ENCODE measurements at regions not wholly inside any gene's neighbourhood (a gene's known extent, or its start where the extent isn't known, plus 50 kb on each side); places are given as distances from the start of the nearest gene placed in this dataset.

DNA sequence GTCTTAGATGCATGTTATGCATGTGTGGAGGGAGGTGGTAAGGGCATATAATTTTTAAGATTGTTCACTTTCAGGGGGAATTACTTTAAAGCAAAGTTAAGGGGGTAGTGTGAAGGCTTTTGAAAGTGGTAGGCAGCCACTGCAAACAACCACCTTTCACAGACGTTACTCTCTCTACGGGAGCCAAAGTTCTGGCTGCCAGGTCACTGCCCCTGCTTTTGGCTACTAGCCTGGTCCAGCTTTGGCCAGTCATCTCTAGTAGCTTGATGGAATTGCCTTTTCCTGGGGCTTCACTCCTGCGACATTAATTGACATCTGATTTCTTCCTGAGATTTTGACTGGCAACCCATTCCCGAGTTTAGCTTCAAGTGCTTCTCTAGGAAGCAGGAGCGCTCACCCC, 397.5 kb downstream of the CDH11 start:
- BruUV-seq (replicated peaks): no TSS peak
- H3K27me3 ChIP-seq (replicated peaks; ENCODE audit: control insufficient read depth, insufficient read depth, low read length): no peaks in the 10 kb centered on the region
- intact Hi-C loops (cut with micrococcal nuclease; ENCODE audit: unreplicated experiment): no loop called here
- Mint-ChIP-seq H3K36me3 (ENCODE audit: insufficient read depth, unreplicated experiment) (no peaks in the 10 kb centered on the region), H3K4me1 (ENCODE audit: low read depth, unreplicated experiment) (no peaks in the 10 kb centered on the region), H3K27me3 (ENCODE audit: insufficient read depth, unreplicated experiment) (no peaks in the 10 kb centered on the region), H3K4me3 (ENCODE audit: unreplicated experiment) (no peak overlapping the region), H3K27ac (ENCODE audit: unreplicated experiment) (no peak overlapping the region), H3K9me3 (ENCODE audit: unreplicated experiment) (no peaks in the 10 kb centered on the region)
- no peaks in the 10 kb centered on the region for H3K4me1 ChIP-seq
- ChIA-PET POLR2A (no interaction called here), CTCF (no interaction called here)
- no peaks in the 10 kb centered on the region for H3K36me3 ChIP-seq (ENCODE audit: control insufficient read depth, insufficient read depth, low read length)
- H3K4me3 ChIP-seq (ENCODE audit: low read depth, low read length): no peak overlapping the region
- TF ChIP-seq, protein P1, sequence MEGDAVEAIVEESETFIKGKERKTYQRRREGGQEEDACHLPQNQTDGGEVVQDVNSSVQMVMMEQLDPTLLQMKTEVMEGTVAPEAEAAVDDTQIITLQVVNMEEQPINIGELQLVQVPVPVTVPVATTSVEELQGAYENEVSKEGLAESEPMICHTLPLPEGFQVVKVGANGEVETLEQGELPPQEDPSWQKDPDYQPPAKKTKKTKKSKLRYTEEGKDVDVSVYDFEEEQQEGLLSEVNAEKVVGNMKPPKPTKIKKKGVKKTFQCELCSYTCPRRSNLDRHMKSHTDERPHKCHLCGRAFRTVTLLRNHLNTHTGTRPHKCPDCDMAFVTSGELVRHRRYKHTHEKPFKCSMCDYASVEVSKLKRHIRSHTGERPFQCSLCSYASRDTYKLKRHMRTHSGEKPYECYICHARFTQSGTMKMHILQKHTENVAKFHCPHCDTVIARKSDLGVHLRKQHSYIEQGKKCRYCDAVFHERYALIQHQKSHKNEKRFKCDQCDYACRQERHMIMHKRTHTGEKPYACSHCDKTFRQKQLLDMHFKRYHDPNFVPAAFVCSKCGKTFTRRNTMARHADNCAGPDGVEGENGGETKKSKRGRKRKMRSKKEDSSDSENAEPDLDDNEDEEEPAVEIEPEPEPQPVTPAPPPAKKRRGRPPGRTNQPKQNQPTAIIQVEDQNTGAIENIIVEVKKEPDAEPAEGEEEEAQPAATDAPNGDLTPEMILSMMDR (IDR thresholded peaks at IDR 0.05; ENCODE audit: insufficient read depth in 1 of 2, low read depth in 1 of 2, low read length in 1 of 2, severe bottlenecking in 1 of 2, unreplicated experiment in 1 of 2): no peak
- DNase-seq: no peak
- H3K9me3 ChIP-seq: no peaks in the 10 kb centered on the region

- no peaks in the 10 kb centered on the region for H3K9me3 ChIP-seq
Observed at GRCh38 chr16:64718486-64718885, 403.4 kb downstream of the CDH11 start.

DNA sequence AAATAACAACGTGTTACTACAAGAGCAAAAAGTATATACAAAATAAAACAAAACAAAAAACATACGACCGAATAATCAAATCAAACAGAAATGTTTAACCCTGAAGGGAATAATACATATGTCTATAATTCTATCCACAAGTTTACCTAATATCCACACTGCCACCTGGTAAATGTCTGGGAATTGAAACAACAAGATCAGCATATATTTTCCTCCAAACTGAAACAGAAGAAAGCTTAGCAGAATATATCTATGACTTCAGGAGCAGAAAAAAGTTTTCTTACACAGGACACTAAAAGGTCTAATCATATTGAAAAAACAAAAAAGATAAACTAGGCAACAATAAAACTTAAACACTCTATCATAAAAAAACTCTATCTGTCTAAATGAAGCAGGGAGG, 404.0 kb downstream of the CDH11 start:
- Histone ChIP-seq H3K36me3 (ENCODE audit: control insufficient read depth, insufficient read depth, low read length) (no peaks in the 10 kb centered on the region), H3K9me3 (no peaks in the 10 kb centered on the region), H3K4me3 (ENCODE audit: low read depth, low read length) (no peak overlapping the region), H3K27me3 (replicated peaks; ENCODE audit: control insufficient read depth, insufficient read depth, low read length) (no peaks in the 10 kb centered on the region), H3K4me1 (no peaks in the 10 kb centered on the region)
- ChIA-PET POLR2A (no interaction called here), CTCF (no interaction called here)
- no peaks in the 10 kb centered on the region for H3K4me1 Mint-ChIP-seq (ENCODE audit: low read depth, unreplicated experiment)
- no TSS peak for BruUV-seq (replicated peaks)
- H3K36me3 Mint-ChIP-seq (ENCODE audit: insufficient read depth, unreplicated experiment): no peaks in the 10 kb centered on the region
- H3K4me3 Mint-ChIP-seq (ENCODE audit: unreplicated experiment): no peak overlapping the region
- TF ChIP-seq, protein P1 (IDR thresholded peaks at IDR 0.05; ENCODE audit: insufficient read depth in 1 of 2, low read depth in 1 of 2, low read length in 1 of 2, severe bottlenecking in 1 of 2, unreplicated experiment in 1 of 2): no peak
- DNase-seq: no peak
- H3K27ac Mint-ChIP-seq (ENCODE audit: unreplicated experiment): no peak overlapping the region
- H3K9me3 Mint-ChIP-seq (ENCODE audit: unreplicated experiment): no peaks in the 10 kb centered on the region
- intact Hi-C loops (cut with micrococcal nuclease; ENCODE audit: unreplicated experiment): no loop called here
- peaks cover 2% of the 10 kb centered on the region for H3K27me3 Mint-ChIP-seq (ENCODE audit: insufficient read depth, unreplicated experiment)

More at GRCh38 chr16:64718486-64718885, 403.4 kb downstream of the CDH11 start:
- Mint-ChIP-seq H3K36me3 (ENCODE audit: insufficient read depth, unreplicated experiment) (no peaks in the 10 kb centered on the region), H3K27ac (ENCODE audit: unreplicated experiment) (no peak overlapping the region), H3K27me3 (ENCODE audit: insufficient read depth, unreplicated experiment) (peaks cover 2% of the 10 kb centered on the region), H3K4me1 (ENCODE audit: low read depth, unreplicated experiment) (no peaks in the 10 kb centered on the region), H3K9me3 (ENCODE audit: unreplicated experiment) (no peaks in the 10 kb centered on the region), H3K4me3 (ENCODE audit: unreplicated experiment) (no peak overlapping the region)
- ChIA-PET POLR2A (no interaction called here), CTCF (no interaction called here)
- TF ChIP-seq, protein P1 (IDR thresholded peaks at IDR 0.05; ENCODE audit: insufficient read depth in 1 of 2, low read depth in 1 of 2, low read length in 1 of 2, severe bottlenecking in 1 of 2, unreplicated experiment in 1 of 2): no peak
- no peaks in the 10 kb centered on the region for H3K36me3 ChIP-seq (ENCODE audit: control insufficient read depth, insufficient read depth, low read length)
- no peaks in the 10 kb centered on the region for H3K4me1 ChIP-seq
- BruUV-seq (replicated peaks): no TSS peak
- no peaks in the 10 kb centered on the region for H3K27me3 ChIP-seq (replicated peaks; ENCODE audit: control insufficient read depth, insufficient read depth, low read length)
- no peak overlapping the region for H3K4me3 ChIP-seq (ENCODE audit: low read depth, low read length)
- intact Hi-C loops (cut with micrococcal nuclease; ENCODE audit: unreplicated experiment): no loop called here
- DNase-seq: no peak
